GM12878 (cell line): ENCODE measurements at regions not wholly inside any gene's neighbourhood (a gene's known extent, or its start where the extent isn't known, plus 50 kb on each side); places are given as distances from the start of the nearest gene placed in this dataset.

Experiments used
- MLLT1 ChIP-seq: fragments of 450-650 bp; IDR thresholded peaks from 2 replicates; pipeline ENCODE4 v1.6.1; 2016; ENCODE audit warnings: mild to moderate bottlenecking
- RB1 ChIP-seq: fragments of 450-650 bp; formaldehyde crosslinking; IDR thresholded peaks from 2 replicates; pipeline ENCODE4 v1.6.1; 2017; ENCODE audit warnings: mild to moderate bottlenecking, borderline replicate concordance
- ZBTB11 ChIP-seq: fragments of 450-650 bp; formaldehyde crosslinking; IDR thresholded peaks from 2 replicates; pipeline ENCODE4 v1.5.0; 2022; ENCODE audit warnings: mild to moderate bottlenecking, missing genetic modification characterization
- ZNF24 ChIP-seq: fragments of 450-650 bp; IDR thresholded peaks from 2 replicates; pipeline ENCODE4 v1.6.1; 2017; ENCODE audit warnings: antibody characterized with exemption, mild to moderate bottlenecking
- TF ChIP-seq, protein P1 (sequence below): IDR thresholded peaks from 2 replicates; pipeline ENCODE4 v1.6.1; 2011; ENCODE audit warnings: borderline replicate concordance, low read depth, mild to moderate bottlenecking, moderate library complexity, mixed read lengths, low read length; ENCODE audit not compliant: insufficient read depth; ENCODE audit errors: extremely low read length

DNA sequence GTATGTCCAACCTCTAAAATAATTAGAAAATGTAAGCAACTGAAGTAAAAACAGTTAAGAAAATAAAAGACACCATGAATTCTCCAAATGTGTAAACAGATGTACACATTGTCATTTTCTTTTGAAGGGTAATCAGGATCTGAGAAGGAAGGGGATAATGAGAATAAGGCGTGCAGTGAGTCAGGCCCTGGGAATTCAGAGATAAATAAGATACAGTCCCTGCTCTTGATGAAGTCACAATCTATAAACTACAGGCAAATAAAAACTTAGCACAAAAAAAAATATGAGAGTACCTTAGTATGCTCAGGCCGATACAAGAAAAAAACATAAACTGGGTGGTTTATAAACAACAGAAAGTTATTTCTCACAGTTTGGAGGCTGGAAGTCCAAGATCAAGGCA is 315.3 kb downstream of the DNAH5 start (continued):
- TF ChIP-seq, protein P1, sequence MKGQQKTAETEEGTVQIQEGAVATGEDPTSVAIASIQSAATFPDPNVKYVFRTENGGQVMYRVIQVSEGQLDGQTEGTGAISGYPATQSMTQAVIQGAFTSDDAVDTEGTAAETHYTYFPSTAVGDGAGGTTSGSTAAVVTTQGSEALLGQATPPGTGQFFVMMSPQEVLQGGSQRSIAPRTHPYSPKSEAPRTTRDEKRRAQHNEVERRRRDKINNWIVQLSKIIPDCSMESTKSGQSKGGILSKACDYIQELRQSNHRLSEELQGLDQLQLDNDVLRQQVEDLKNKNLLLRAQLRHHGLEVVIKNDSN = no peak
- TF ChIP-seq ZBTB11 (no peak), RB1 (no peak), ZNF24 (no peak), MLLT1 (no peak)
